GM18520 (cell line): ENCODE measurements at regions not wholly inside any gene's neighbourhood (a gene's known extent, or its start where the extent isn't known, plus 50 kb on each side); places are given as distances from the start of the nearest gene placed in this dataset.

Experiments used
- ATAC-seq: cut with Tn5 transposase; IDR thresholded peaks from one replicate; pipeline ENCODE4 v1.9.1; 2021; ENCODE audit not compliant: unreplicated experiment

- no peak for ATAC-seq
Measured at GRCh38 chr10:21264271-21264670, 261.2 kb downstream of the SKIDA1 start.

GRCh38 chr10:21263839-21264238 is 261.6 kb downstream of the SKIDA1 start:
- no peak for ATAC-seq

- ATAC-seq: no peak
Measured at GRCh38 chr10:21263263-21263803, 262.1 kb downstream of the SKIDA1 start.

- no peak for ATAC-seq
Measured at GRCh38 chr10:21261842-21262294, 263.6 kb downstream of the SKIDA1 start.

GRCh38 chr10:21260506-21261149 is 264.9 kb downstream of the SKIDA1 start:
- ATAC-seq: no peak

DNA sequence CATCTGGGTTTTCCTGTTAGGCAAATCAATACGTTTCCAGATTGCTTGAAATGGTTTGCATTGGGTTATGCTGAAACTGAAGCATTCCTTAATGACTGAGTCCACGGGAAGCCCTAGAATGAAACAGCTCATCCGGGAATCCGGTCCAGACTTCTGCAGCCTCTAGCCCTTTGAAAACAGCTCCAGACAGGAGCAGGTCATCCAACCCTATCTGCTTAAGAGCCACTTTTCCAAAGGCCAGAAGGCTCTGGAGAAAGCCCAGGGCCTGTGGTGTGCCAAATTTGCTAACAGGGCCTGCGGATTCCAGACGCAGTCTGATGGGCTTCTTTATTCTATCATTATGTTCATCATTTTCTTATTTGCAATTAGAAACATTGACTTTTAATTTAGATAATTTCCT is 265.4 kb downstream of the SKIDA1 start:
- ATAC-seq: no peak

DNA sequence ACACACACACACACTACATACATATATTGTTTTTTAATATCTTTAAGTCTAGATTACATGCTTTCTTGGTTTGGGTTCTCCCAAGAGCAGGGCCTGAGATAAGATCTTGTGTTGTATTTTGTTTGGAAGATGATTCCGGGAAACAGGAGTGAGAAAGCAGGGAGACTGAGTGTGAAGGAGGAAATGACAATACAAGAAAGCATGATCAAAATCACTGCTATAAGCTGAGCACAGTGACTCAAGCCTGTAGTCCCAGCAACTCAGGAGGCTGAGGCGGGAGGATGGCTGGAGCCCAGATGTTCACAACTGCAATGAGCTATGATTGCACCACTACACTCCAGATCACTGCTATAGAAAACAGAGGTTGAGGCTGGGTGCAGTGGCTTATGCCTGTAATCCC is 267.6 kb downstream of the SKIDA1 start:
- no peak for ATAC-seq

DNA sequence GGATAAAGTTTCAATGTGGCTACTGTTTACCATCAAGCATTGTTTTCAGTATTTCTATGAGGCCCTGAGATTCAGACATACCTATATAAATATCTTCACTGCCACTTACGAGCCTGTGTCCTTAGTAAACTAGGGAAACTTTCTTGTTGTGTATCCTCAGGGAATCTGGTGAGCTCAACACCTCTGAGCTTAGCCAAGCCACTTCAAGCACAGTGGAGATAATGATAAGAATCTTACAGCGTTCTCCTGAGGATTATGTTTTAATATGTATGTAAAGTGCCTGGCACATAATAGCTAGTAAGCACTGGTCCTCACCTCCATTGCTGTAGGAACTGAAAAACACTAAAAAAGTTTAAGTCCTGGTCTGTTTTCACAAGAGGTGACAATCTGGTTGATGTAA is 268.3 kb downstream of the SKIDA1 start:
- ATAC-seq: no peak

DNA sequence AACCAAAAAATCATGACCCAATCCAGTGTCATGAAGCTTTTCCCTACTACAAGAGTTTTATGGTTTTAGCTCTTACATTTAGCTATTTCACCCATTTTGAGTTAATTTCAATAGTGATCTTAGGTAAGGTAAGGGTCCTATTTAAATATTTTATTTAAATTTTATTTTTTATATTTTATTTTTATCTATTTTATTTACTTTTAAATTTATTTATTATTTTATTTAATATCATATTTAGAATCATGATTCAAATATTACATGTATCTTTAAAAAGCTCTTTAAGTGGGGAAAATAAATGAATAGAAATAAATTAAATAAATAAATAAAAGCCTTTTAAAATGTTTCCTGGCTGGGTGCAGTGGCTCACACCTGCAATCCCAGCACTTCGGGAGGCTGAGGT is 276.0 kb downstream of the SKIDA1 start:
- no peak for ATAC-seq

- no peak for ATAC-seq
Measured at GRCh38 chr10:21247592-21247991, 277.9 kb downstream of the SKIDA1 start.

DNA sequence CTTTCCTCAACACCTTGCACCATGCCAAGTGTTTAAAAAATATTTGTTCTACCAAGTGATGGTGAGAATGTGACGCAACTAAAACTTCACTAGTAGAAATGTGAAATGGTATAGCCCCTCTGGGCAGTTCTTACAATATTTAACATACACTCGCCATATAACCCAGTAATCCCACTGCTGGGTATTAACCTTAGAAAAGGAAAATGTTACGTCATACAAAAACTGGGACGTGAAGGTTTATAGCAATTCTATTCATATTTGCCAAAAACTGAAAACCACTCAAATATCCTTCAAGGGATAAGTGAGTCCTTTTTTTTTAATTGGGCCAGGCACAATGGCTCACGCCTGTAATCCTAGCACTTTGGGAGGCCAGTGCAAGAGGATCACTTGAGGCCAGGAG is 279.3 kb downstream of the SKIDA1 start:
- ATAC-seq: no peak

DNA sequence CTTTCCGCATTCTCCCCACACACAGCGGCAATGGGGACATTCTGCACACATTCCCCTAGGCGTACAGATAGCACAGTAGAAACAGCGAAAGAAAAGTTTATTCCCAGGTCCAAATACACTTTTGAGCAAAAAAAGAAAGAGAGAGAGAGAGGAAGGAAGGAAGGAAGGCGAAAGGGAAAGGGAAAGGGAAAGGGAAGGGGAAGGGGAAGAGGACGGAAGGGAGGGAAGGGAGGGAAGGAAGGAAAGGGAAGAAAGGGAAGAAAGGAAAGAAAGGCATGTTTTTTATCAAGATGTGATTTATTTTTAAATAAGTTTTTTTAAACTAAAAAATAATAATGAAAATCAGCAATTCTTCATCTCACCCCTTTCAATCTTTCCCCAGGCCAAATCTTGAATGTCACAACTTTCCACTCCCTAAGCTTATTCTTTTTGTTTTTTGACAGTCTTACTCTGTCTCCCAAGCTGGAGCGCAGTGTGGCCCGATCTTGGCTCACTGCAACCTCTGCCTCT is 281.7 kb downstream of the SKIDA1 start:
- no peak for ATAC-seq

- no peak for ATAC-seq
Measured at GRCh38 chr10:21242915-21243314, 282.6 kb downstream of the SKIDA1 start.

- ATAC-seq: no peak
Measured at GRCh38 chr10:21238717-21239116, 286.8 kb downstream of the SKIDA1 start.

GRCh38 chr10:21238044-21238443 is 287.4 kb downstream of the SKIDA1 start:
- ATAC-seq: no peak

DNA sequence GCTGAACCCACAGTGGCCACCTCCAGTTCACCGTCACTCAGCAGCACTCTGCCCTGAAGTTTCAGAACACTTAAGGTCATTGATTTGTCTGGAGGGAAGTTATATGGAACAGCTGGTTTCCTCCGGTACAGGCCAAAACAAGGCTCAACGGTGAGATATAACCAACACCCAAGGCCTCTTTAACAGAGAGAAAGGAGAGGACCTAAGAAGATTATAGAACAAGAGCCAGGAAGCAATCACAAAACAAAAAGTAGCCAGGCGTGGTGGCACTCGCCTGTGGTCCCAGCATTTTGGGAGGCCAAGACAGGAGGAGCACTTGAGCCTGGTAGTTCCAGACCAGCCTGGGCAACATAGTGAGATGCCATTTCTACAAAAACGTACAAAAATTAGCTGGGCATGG is 290.7 kb downstream of the SKIDA1 start:
- ATAC-seq: no peak

DNA sequence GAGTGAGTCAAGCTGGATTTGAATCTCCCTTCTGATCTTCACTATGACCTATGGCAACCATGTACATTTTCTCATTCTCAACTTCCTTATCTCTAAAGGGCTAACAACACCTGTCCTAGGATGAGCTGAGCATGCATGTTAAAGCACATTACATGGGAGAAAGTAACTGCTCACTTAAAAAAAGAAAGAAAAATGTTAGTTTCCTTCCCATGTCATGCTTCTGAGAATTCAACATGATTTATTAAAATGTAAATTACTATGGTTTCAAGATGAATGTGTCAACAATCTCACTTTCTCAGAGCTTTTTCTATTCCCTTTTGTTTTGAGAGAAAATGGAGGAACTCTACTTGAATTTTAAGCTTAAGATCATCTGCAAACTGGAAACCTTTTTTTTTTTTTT is 295.3 kb downstream of the SKIDA1 start:
- ATAC-seq: no peak

GRCh38 chr10:21217748-21218367 is 307.6 kb downstream of the SKIDA1 start:
- ATAC-seq: no peak

- no peak for ATAC-seq
Measured at GRCh38 chr10:21217107-21217506, 308.4 kb downstream of the SKIDA1 start.

DNA sequence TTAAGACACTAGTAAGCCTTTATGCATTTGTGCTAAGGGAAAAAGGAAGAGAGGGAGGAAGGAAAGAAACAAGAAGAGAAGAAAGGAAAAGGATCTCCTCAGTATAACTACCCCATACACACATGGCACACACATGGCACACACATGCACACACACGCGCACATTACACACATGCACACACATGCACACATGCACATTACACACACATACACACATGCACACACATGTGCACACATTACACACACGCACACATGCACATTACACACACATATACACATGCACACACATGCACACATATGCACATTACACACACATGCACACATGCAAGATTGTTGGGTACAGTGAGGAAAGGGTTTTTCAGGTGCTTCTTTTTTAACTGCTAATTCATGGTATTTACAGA is 311.2 kb downstream of the SKIDA1 start:
- ATAC-seq: no peak

DNA sequence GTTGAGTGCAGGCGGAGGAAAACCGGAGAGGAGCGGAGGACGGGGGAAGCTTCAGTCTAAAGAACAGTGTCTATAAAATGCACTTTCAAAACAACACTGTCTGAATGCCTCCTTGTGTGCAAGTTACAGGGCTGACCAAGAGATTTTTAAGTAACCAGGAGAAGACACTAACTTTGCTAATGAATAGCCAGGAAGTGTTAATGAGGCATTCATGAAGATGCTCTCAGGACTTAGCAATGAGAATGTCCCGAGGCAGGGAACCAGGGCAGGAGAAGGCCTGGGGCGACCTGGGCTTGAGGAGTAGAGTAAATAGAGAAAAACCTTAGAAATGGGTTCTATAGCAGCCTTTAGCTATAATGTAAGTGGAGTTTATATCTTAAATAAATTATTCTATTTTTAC is 312.1 kb downstream of the SKIDA1 start:
- no peak for ATAC-seq

- no peak for ATAC-seq
Measured at GRCh38 chr10:21212912-21213311, 312.6 kb downstream of the SKIDA1 start.
